H9 (cell line): ENCODE measurements at regions not wholly inside any gene's neighbourhood (a gene's known extent, or its start where the extent isn't known, plus 50 kb on each side); places are given as distances from the start of the nearest gene placed in this dataset.

Experiments
- DNase-seq: peaks from one replicate; pipeline ENCODE4 v3.0.0-alpha.2; 2017
- H2AFZ ChIP-seq: one replicate; pipeline ENCODE4 v1.6.1; 2013; ENCODE audit warnings: mild to moderate bottlenecking, low read length, control low read depth, moderate library complexity
- H2AK5ac ChIP-seq: 2 replicates; pipeline ENCODE4 v1.6.1; 2013; ENCODE audit warnings: low read length, control low read depth, mixed read lengths; ENCODE audit not compliant: insufficient read length
- H2BK120ac ChIP-seq: one replicate; pipeline ENCODE4 v1.6.1; 2013; ENCODE audit warnings: low read depth, mild to moderate bottlenecking, low read length, control low read depth, inconsistent platforms; ENCODE audit not compliant: poor library complexity, severe bottlenecking
- H2BK12ac ChIP-seq: 2 replicates; pipeline ENCODE4 v1.6.1; 2013; ENCODE audit warnings: low read length, control low read depth, mixed read lengths, low read depth; ENCODE audit not compliant: insufficient read length
- H2BK15ac ChIP-seq: 2 replicates; pipeline ENCODE4 v1.6.1; 2013; ENCODE audit warnings: low read depth, low read length, control low read depth
- H2BK20ac ChIP-seq: one replicate; pipeline ENCODE4 v1.6.1; 2013; ENCODE audit warnings: low read depth, mild to moderate bottlenecking, low read length, control low read depth, inconsistent platforms; ENCODE audit not compliant: poor library complexity, severe bottlenecking
- H2BK5ac ChIP-seq: 2 replicates; pipeline ENCODE4 v1.6.1; 2013; ENCODE audit warnings: low read length, control low read depth, mixed read lengths; ENCODE audit not compliant: insufficient read length
- H3K14ac ChIP-seq: 2 replicates; pipeline ENCODE4 v1.6.1; 2013; ENCODE audit warnings: low read length, control low read depth; ENCODE audit not compliant: insufficient read depth
- H3K18ac ChIP-seq: 2 replicates; pipeline ENCODE4 v1.6.1; 2013; ENCODE audit warnings: low read depth, mild to moderate bottlenecking, mixed read lengths, low read length, control low read depth; ENCODE audit not compliant: insufficient read length
- H3K23ac ChIP-seq: 2 replicates; pipeline ENCODE4 v1.6.1; 2013; ENCODE audit warnings: low read length, control low read depth, mixed read lengths, low read depth; ENCODE audit not compliant: insufficient read length
- H3K23me2 ChIP-seq: 2 replicates; pipeline ENCODE4 v1.6.1; 2013; ENCODE audit warnings: low read depth, mild to moderate bottlenecking, mixed read lengths, low read length, control low read depth; ENCODE audit not compliant: insufficient read length, poor library complexity, severe bottlenecking
- H3K27ac ChIP-seq: 2 replicates; pipeline ENCODE4 v1.5.1; 2013; ENCODE audit warnings: low read length, control low read depth, mixed read lengths, low read depth; ENCODE audit not compliant: insufficient read length
- H3K27me3 ChIP-seq: 2 replicates; pipeline ENCODE4 v1.6.1; 2013; ENCODE audit warnings: low read length, control low read depth, inconsistent platforms; ENCODE audit not compliant: insufficient read depth
- H3K4ac ChIP-seq: 2 replicates; pipeline ENCODE4 v1.6.1; 2013; ENCODE audit warnings: low read depth, mild to moderate bottlenecking, control low read depth, inconsistent platforms, low read length, moderate library complexity
- H3K4me1 ChIP-seq: 2 replicates; pipeline ENCODE4 v1.6.1; 2013; ENCODE audit warnings: low read length, control low read depth, inconsistent platforms; ENCODE audit not compliant: insufficient read depth
- H3K4me2 ChIP-seq: 2 replicates; pipeline ENCODE4 v1.6.1; 2013; ENCODE audit warnings: low read length, control low read depth, mixed read lengths; ENCODE audit not compliant: insufficient read length, insufficient read depth
- H3K56ac ChIP-seq: 2 replicates; pipeline ENCODE4 v1.6.1; 2013; ENCODE audit warnings: low read depth, mild to moderate bottlenecking, mixed read lengths, low read length, control low read depth; ENCODE audit not compliant: insufficient read length
- H3K79me1 ChIP-seq: 2 replicates; pipeline ENCODE4 v1.6.1; 2013; ENCODE audit warnings: low read depth, mild to moderate bottlenecking, moderate library complexity, low read length, control low read depth, inconsistent platforms; ENCODE audit not compliant: insufficient read depth, poor library complexity, severe bottlenecking
- H3K79me2 ChIP-seq: 2 replicates; pipeline ENCODE4 v1.6.1; 2013; ENCODE audit warnings: low read length, control low read depth, inconsistent platforms; ENCODE audit not compliant: insufficient read depth
- H3K9ac ChIP-seq: 2 replicates; pipeline ENCODE4 v1.6.1; 2013; ENCODE audit warnings: low read length, control low read depth, mixed read lengths; ENCODE audit not compliant: insufficient read length; ENCODE audit errors: extremely low read depth
- H3K9me3 ChIP-seq: one replicate; pipeline ENCODE4 v1.6.1; 2013; ENCODE audit warnings: low read depth, low read length, inconsistent platforms; ENCODE audit not compliant: control insufficient read depth
- H3T11ph ChIP-seq: one replicate; pipeline ENCODE4 v1.6.1; 2013; ENCODE audit warnings: mild to moderate bottlenecking, low read length, control low read depth, inconsistent platforms
- H4K20me1 ChIP-seq: one replicate; pipeline ENCODE4 v1.6.1; 2013; ENCODE audit not compliant: control insufficient read depth, insufficient read length, insufficient read depth
- H4K5ac ChIP-seq: 2 replicates; pipeline ENCODE4 v1.6.1; 2013; ENCODE audit warnings: low read depth, mild to moderate bottlenecking, mixed read lengths, low read length, control low read depth; ENCODE audit not compliant: insufficient read length
- H4K8ac ChIP-seq: replicated peaks from 2 replicates; pipeline ENCODE4 v1.6.1; 2013; ENCODE audit warnings: low read length, control low read depth, mixed read lengths, low read depth; ENCODE audit not compliant: insufficient read length
- H4K91ac ChIP-seq: 2 replicates; pipeline ENCODE4 v1.6.1; 2013; ENCODE audit warnings: low read depth, mild to moderate bottlenecking, moderate library complexity, mixed read lengths, low read length, control low read depth; ENCODE audit not compliant: insufficient read length
- H3K27ac Mint-ChIP-seq, 3 experiments: 2 replicates in 2 of 3; 3 replicates in 1 of 3; pipeline ENCODE4 v1.8.0; 2020 to 2021; ENCODE audit warnings: mixed read lengths in 3 of 3, mild to moderate bottlenecking in 1 of 3, moderate library complexity in 1 of 3
- H3K27me3 Mint-ChIP-seq: 2 replicates; pipeline ENCODE4 v1.8.0; 2021; ENCODE audit warnings: low read depth, mild to moderate bottlenecking, moderate library complexity, mixed read lengths
- H3K36me3 Mint-ChIP-seq, 3 experiments: 2 replicates in 2 of 3; 3 replicates in 1 of 3; pipeline ENCODE4 v1.8.0; 2020 to 2021; ENCODE audit warnings: low read depth in 3 of 3, mixed read lengths in 3 of 3; ENCODE audit not compliant: insufficient read depth in 1 of 3
- H3K4me1 Mint-ChIP-seq, 2 experiments: 2 replicates each; pipeline ENCODE4 v1.8.0; 2020; ENCODE audit warnings: mixed read lengths in 2 of 2
- H3K4me3 Mint-ChIP-seq, 2 experiments: 2 replicates in 1 of 2; 3 replicates in 1 of 2; pipeline ENCODE4 v1.8.0; 2020 to 2021; ENCODE audit warnings: mild to moderate bottlenecking in 2 of 2, mixed read lengths in 2 of 2, moderate library complexity in 1 of 2
- H3K9me3 Mint-ChIP-seq, 2 experiments: 2 replicates in 1 of 2; 3 replicates in 1 of 2; pipeline ENCODE4 v1.8.0; 2020; ENCODE audit warnings: mild to moderate bottlenecking in 2 of 2, mixed read lengths in 2 of 2, moderate library complexity in 1 of 2
- CTCF ChIP-seq: fragments of 200-600 bp; sonication (generic); conservative IDR thresholded peaks from 3 replicates; pipeline ENCODE4 v1.8.0; 2021; ENCODE audit warnings: antibody characterized with exemption, mild to moderate bottlenecking
- WGBS: extraction: QIAGEN DNeasy Blood & Tissue Kit; methylation state at CpG from one replicate; pipeline ENCODE4 v1.1.7; 2013; ENCODE audit warnings: missing lambda C conversion rate, low lambda C conversion rate, mixed read lengths; ENCODE audit not compliant: insufficient read length; ENCODE audit errors: extremely low coverage; 5-methylcytosine and 5-hydroxymethylcytosine counted together

GRCh38 chr10:70981936-70982335 lies 93.6 kb upstream of the PCBD1 start:
- no peak overlapping the region for H2BK20ac ChIP-seq
- H3K27me3 ChIP-seq: no peaks in the 10 kb centered on the region
- H3K27ac ChIP-seq: no peak overlapping the region
- H3K9me3 Mint-ChIP-seq: no peaks in the 10 kb centered on the region
- H2BK12ac ChIP-seq: no peak overlapping the region
- H4K5ac ChIP-seq: no peak overlapping the region
- H2BK15ac ChIP-seq: no peak overlapping the region
- H3K4me1 Mint-ChIP-seq: peaks cover 3 to 9% of the 10 kb centered on the region in 2 experiments; a peak in 3 of 4 replicates
- WGBS: no CpG with 5 or more reads among the region's 6 CpGs
- H3K4me1 ChIP-seq: no peaks in the 10 kb centered on the region
- no peak overlapping the region for H2BK120ac ChIP-seq
- no peaks in the 10 kb centered on the region for H3K79me1 ChIP-seq
- H2AFZ ChIP-seq: no peak overlapping the region
- H3T11ph ChIP-seq: no peak overlapping the region
- H3K4ac ChIP-seq: no peak overlapping the region
- no peaks in the 10 kb centered on the region for H3K23me2 ChIP-seq
- H3K27me3 Mint-ChIP-seq: peaks cover 27% of the 10 kb centered on the region
- H3K18ac ChIP-seq: no peak overlapping the region
- no peak overlapping the region for H3K9ac ChIP-seq
- H4K20me1 ChIP-seq: no peaks in the 10 kb centered on the region
- H4K91ac ChIP-seq: no peak overlapping the region
- H3K4me3 Mint-ChIP-seq: no peak overlapping the region
- TF ChIP-seq CTCF: no peak
- no peaks in the 10 kb centered on the region for H3K79me2 ChIP-seq
- no peaks in the 10 kb centered on the region for H3K9me3 ChIP-seq
- no peak overlapping the region for H4K8ac ChIP-seq
- H2AK5ac ChIP-seq: no peak overlapping the region
- no peak overlapping the region for H3K14ac ChIP-seq
- no peak overlapping the region for H3K27ac Mint-ChIP-seq
- no peaks in the 10 kb centered on the region; a peak in 1 of 7 replicates for H3K36me3 Mint-ChIP-seq
- H3K4me2 ChIP-seq: no peak overlapping the region
- H2BK5ac ChIP-seq: no peak overlapping the region
- no peak for DNase-seq
- no peak overlapping the region for H3K23ac ChIP-seq
- no peak overlapping the region for H3K56ac ChIP-seq
